BJ (cell line): ENCODE measurements at regions not wholly inside any gene's neighbourhood (a gene's known extent, or its start where the extent isn't known, plus 50 kb on each side); places are given as distances from the start of the nearest gene placed in this dataset.

ENCODE experiments used
- CTCF ChIA-PET: fragments of 350-600 bp; formaldehyde crosslinking; extraction: SDS; loops from one replicate; lab custom pipeline; 2021; ENCODE audit warnings: antibody characterized with exemption, inconsistent platforms; lab: Yijun Ruan, JAX
- POLR2A ChIA-PET: fragments of 300-600 bp; sonication (Branson Sonifier 250); formaldehyde crosslinking; extraction: SDS; loops from one replicate; lab custom pipeline; 2021; ENCODE audit warnings: antibody characterized with exemption; lab: Charles Lee
- DNase-seq: peaks from one replicate; pipeline ENCODE4 v3.0.0-alpha.2; 2011; ENCODE audit warnings: low read depth
- H3K27me3 ChIP-seq: 2 replicates; pipeline ENCODE4 v1.6.0; 2011; ENCODE audit warnings: low read length; ENCODE audit not compliant: control insufficient read depth, insufficient read depth
- H3K36me3 ChIP-seq: 2 replicates; pipeline ENCODE4 v1.5.1; 2011; ENCODE audit warnings: low read length; ENCODE audit not compliant: control insufficient read depth, insufficient read depth
- H3K4me3 ChIP-seq: 2 replicates; pipeline ENCODE4 v1.5.1; 2011; ENCODE audit warnings: low read depth, mild to moderate bottlenecking, control low read depth, low read length
- CTCF ChIP-seq: IDR thresholded peaks from 2 replicates; pipeline ENCODE4 v1.5.1; 2011; ENCODE audit warnings: low read depth, mild to moderate bottlenecking, control low read depth, inconsistent platforms, low read length, moderate library complexity; ENCODE audit not compliant: insufficient read depth

DNA sequence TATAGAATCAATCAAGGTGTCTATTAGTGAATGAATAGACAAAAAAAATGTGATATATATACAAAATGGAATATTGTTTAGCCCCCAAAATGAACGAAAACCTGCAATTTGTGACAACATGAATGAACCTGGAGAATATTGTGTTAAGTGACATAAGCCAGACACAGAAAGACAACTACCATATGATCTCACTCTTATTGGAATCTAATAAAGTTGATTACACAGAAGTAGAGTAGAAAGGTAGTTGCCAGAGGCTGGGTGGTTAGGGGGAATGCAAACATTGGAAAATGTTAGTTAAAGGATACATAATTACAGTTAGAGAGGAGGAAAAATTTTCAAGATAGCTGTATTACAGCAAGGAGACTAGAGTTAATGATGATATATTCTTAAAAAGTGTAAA lies 1962.3 kb downstream of the EFNA5 start:
- ChIA-PET CTCF (interaction anchor here (0.6 kb wide), 1 partner anchor 15 kb away, joined by 3 read pairs; no protein-coding TSS in a partner anchor), POLR2A (no interaction called here)
- TF ChIP-seq CTCF, result no peak
- no peaks in the 10 kb centered on the region for H3K36me3 ChIP-seq
- DNase-seq, result no peak
- no peak overlapping the region for H3K4me3 ChIP-seq
- H3K27me3 ChIP-seq, result no peaks in the 10 kb centered on the region

- DNase-seq, result no peak
- TF ChIP-seq CTCF, result no peak
- Histone ChIP-seq H3K36me3 (no peaks in the 10 kb centered on the region), H3K27me3 (no peaks in the 10 kb centered on the region), H3K4me3 (no peak overlapping the region)
- CTCF ChIA-PET, result no interaction called here
- POLR2A ChIA-PET, result no interaction called here
Observed at GRCh38 chr5:105702323-105702722, 1968.4 kb downstream of the EFNA5 start.

DNA sequence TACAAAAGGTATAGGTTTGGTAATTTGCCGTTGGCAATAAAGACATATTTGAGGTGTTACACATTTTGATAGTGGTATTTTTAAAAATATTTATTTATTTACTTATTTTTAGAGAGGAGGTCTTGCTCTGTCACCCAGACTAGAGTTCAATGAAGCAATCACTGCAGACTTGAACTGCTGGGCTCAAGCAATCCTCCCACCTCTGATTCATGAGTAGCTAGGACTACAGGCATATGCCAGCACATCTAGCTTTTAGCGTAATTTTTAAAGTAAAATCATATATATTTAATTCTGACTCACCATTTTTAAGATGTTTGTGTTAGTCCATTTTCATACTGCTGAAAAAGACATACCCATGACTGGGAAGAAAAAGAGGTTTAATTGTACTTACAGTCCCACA lies 1974.3 kb downstream of the EFNA5 start:
- no peak for DNase-seq
- H3K4me3 ChIP-seq, result no peak overlapping the region
- CTCF ChIA-PET, result no interaction called here
- no peaks in the 10 kb centered on the region for H3K27me3 ChIP-seq
- POLR2A ChIA-PET, result no interaction called here
- no peaks in the 10 kb centered on the region for H3K36me3 ChIP-seq
- TF ChIP-seq CTCF, result no peak

DNA sequence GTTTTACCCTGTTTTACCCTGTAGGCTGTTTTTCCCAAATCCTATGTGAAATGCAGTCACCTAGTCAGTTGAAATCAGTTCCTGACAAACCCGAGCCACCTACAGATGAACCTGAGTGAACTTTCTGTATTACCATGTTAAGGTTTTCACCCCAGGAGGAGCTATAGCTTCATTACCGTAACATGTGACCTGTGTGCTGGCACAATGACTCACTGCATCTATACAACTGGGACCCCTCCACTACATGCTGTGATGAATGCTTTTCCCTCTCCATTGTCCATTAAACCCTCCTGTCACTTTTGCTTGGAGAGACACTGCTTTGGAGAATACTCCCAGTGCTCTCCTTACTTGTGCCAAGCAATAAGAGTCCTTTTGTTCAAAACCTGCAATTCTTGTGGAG lies 1974.8 kb downstream of the EFNA5 start:
- ChIA-PET CTCF (no interaction called here), POLR2A (no interaction called here)

GRCh38 chr5:105689596-105689995 lies 1981.1 kb downstream of the EFNA5 start:
- H3K4me3 ChIP-seq, result no peak overlapping the region
- POLR2A ChIA-PET, result no interaction called here

More for the DNA sequence above, 1974.8 kb downstream of the EFNA5 start:
- H3K27me3 ChIP-seq, result no peaks in the 10 kb centered on the region
- TF ChIP-seq CTCF, result no peak
- H3K36me3 ChIP-seq, result no peaks in the 10 kb centered on the region
- no peak overlapping the region for H3K4me3 ChIP-seq
- DNase-seq, result no peak

More at GRCh38 chr5:105689596-105689995, 1981.1 kb downstream of the EFNA5 start:
- no peak for DNase-seq
- CTCF ChIA-PET, result no interaction called here
- TF ChIP-seq CTCF, result no peak
- no peaks in the 10 kb centered on the region for H3K27me3 ChIP-seq
- no peaks in the 10 kb centered on the region for H3K36me3 ChIP-seq
